Neural progenitor cell (in vitro differentiated cells): ENCODE measurements at regions not wholly inside any gene's neighbourhood (a gene's known extent, or its start where the extent isn't known, plus 50 kb on each side); places are given as distances from the start of the nearest gene placed in this dataset.

Experiments
- EZH2 ChIP-seq: fragments of 200-600 bp; sonication (generic); IDR thresholded peaks from 2 replicates; pipeline ENCODE4 v1.6.1; 2017; ENCODE audit warnings: antibody characterized with exemption, mild to moderate bottlenecking, moderate library complexity
- EZH2phosphoT487 ChIP-seq: fragments of 200-600 bp; sonication (generic); IDR thresholded peaks from 2 replicates; pipeline ENCODE4 v1.6.1; 2017; ENCODE audit warnings: antibody characterized with exemption
- TF ChIP-seq, protein P1 (sequence below): fragments of 200-600 bp; sonication (generic); IDR thresholded peaks from 2 replicates; pipeline ENCODE4 v1.5.1; 2017; ENCODE audit warnings: antibody characterized with exemption, mild to moderate bottlenecking

DNA sequence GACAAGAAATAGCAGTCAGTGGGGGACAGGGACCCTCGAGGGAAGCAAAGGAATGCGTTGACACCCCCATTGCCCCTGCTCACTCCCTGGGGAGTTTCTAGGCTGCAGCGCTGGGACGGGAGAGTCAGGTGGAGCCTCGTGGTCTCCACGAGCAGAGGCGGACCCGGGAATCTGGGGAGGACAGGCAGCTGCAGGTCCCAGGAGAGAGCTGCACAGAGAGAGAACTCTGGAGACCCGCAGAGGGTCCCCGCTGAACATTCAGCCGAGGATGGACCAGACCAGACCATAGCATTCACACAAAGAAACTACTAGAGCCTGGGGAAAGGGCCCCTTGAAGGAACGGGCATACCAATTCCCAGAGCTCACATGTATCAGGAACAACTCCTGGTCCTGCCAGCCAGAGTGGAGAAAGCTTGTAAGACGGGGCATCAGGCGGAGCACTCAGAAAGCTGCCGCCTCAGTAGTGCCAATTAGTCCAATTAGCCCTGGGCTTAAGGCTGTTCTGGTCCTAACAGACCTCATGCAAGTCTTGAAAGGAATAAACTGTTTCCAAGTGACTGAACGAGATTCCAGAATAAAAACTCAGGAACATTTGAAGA, 966.7 kb upstream of the ZNF722 start:
- TF ChIP-seq EZH2phosphoT487 (no peak), EZH2 (no peak)
- TF ChIP-seq, protein P1, sequence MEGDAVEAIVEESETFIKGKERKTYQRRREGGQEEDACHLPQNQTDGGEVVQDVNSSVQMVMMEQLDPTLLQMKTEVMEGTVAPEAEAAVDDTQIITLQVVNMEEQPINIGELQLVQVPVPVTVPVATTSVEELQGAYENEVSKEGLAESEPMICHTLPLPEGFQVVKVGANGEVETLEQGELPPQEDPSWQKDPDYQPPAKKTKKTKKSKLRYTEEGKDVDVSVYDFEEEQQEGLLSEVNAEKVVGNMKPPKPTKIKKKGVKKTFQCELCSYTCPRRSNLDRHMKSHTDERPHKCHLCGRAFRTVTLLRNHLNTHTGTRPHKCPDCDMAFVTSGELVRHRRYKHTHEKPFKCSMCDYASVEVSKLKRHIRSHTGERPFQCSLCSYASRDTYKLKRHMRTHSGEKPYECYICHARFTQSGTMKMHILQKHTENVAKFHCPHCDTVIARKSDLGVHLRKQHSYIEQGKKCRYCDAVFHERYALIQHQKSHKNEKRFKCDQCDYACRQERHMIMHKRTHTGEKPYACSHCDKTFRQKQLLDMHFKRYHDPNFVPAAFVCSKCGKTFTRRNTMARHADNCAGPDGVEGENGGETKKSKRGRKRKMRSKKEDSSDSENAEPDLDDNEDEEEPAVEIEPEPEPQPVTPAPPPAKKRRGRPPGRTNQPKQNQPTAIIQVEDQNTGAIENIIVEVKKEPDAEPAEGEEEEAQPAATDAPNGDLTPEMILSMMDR: no peak
